RPMI8226 (cell line): ENCODE measurements at regions not wholly inside any gene's neighbourhood (a gene's known extent, or its start where the extent isn't known, plus 50 kb on each side); places are given as distances from the start of the nearest gene placed in this dataset.
"Not testable (repeated sequence)": the region's sequence is repeated elsewhere in the genome, so short reads cannot be mapped to it uniquely, and the experiment has no call there.

Source experiments
- DNase-seq: peaks from one replicate; pipeline ENCODE4 v3.0.0-alpha.2; 2015

DNA sequence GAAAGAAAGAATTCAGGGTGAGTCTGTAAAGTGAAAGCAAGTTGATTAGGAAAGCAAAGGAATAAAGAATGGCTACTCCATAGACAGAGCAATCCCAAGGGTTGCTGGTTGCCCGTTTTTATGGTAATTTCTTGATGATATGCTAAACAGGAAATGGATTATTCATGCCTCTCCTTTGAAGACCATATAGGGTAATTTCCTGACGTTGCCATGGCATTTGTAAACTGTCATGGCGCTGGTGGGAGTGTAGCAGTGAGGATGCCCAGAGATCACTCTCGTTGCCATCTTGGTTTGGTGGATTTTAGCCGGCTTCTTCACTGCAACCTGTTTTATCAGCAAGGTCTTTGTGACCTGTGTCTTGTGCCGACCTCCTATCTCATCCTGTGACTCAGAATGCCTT, 287.4 kb upstream of the ERCC4 start:
- DNase-seq, result not testable (repeated sequence)

DNA sequence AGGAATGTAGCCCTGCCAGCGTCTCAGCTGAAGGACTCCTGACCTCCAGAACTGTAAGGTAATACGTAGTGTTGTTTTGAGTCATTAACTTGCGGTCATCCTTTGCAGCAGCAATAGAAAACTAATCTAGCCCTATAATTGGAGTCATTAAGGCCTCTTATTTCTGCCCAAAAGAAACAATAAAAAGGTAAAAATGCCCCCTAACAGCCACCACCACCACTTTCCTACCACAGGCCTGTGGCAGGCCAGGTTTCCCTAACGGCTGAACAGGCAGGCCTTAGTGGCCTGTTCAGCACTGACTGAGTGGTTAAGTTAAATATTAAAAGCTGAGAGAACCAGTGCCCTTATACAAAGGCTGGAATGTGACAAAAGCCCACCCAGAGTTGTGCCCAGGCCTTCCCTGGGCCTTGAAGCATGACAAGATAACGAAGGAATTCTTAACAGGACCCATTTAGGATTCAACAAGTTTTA, 286.5 kb upstream of the ERCC4 start:
- no peak for DNase-seq

DNA sequence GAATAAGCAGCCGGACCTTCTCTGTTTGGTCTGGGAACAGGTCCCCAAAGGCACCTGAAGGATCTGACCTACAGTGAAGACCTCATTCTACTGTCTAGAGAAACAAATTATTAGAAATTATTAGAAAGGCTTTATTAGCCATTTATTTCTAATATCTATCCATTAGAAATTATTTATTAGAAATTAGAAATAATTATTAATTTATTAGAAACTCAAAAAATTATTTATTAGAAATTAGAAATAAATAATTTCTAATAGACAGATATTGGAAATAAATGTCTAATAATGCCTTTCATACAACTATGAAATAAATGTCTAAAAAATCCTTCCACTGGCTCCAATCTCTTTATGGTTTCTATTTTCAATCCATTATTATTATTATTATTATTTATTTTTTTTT, 285.7 kb upstream of the ERCC4 start:
- DNase-seq, result no peak

DNA sequence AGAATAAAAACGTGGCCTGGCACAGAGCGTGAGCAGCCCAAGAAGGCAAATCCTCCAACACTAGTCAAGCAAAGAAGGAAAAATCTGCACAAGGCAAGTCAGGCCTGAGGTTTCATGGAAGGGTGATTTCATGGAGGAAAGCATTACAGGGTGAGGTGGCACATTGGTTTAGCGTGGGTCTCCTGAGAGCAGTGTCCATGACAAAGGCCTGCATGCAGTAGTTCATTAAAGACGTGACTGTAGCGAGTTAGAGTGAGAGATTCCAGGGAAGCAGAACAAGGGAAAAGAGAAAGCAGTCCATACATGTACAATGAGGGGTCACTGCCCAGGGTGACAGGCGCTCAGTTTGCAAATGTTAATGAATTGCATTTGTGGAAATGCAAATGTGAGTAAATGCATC, 285.0 kb upstream of the ERCC4 start:
- no peak for DNase-seq

DNA sequence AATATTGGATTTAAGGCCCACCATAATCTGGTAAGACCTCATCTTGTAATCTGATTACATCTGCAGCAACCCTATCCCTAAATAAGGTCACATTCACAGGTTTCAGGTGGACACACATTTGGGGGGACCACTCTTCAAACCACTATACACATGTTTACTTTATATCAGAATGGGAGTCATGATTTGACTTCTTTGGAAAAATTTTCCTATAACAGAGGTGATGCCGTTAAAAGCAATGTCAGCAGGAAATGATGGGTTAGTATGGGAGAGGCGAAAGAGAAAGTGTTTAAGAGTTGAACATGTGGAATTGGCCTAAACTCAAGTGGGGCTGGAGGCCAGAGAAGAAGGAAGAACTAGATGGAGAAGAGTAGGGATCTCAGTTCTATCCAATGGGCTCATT, 281.7 kb upstream of the ERCC4 start:
- DNase-seq, result no peak

DNA sequence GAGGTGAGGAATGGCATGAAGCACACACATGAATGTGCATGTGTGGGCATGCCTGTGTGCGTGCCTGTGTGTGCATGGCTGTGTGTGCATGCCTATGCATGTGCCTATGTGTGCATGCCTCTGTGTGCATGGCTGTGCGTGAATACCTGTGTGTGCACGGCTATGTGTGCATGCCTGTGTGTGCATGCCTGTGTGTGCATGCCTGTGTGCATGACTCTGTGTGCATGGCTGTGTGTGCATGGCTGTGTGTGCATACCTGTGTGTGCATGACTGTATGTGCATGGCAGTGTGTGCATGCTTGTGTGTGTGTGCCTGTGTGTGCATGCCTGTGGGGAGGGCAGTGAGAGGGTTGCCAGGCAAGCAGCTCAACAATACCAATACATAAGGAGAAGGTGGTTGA, 276.5 kb upstream of the ERCC4 start:
- no peak for DNase-seq

DNA sequence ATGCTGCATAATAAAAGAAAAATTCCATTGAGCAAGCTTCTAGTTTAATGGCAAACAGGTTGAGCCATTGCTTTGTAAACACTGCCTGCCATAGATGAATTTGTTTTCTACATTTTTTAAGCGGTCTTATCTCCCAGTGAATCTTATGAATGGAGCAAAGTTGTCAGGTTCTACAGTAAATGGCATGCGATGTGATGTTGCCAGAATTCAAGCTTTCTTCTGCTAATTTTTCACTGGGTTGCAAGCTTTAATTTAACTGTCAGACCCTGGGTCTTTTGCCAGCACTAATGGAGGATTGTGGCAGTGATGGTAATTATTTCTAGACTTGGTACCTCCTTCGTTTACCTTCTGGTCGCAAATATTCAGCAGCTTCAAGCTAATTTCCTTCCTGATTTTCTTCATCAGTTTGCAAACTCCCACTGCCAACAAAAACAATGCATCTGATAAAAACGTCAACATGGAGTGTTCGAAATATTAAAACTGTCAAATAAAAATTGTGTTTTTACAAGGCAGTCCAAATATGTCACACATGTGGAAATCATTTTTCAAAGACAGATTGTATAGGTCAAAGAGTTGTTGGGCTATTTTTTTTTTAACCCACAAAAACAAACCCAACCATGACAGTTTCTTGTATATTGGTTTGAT, 274.2 kb upstream of the ERCC4 start:
- DNase-seq, result no peak

DNA sequence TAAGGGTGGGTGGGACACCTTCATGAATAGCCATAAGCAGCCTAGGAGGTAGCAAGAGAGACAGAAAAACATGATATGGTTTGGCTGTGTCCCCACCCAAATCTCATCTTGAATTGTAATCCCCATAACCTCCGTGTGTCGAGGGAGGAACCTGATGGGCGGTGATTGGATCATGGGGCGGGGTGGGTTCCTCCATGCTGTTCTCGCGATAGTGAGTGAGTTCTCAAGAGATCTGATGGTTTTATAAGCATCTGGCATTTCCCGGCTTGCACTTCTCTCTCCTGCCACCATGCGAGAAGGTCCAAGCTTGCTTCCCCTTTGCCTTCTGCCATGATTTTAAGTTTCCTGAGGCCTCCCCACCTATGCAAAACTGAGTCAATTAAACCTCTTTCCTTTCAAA, 259.1 kb upstream of the ERCC4 start:
- DNase-seq, result no peak

DNA sequence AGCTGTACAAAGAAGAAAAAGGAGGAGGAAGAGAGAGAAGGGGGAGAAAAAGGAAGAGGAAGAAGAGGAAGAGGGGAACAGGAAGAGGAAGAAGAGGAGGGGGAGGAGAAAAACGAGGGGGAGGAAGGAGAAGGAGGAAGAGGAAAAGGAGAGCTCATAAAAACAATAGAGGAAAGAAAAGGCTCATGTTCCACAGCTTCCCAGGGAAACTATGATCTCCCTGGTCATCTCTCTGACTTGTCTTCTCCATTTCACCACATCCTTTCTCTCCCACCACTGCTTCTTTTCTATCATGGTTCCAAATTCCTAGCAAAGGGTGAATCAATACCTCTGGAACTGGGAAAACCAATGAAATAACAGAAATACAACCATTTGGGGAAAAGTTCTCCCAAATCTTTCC, 254.1 kb upstream of the ERCC4 start:
- no peak for DNase-seq

DNA sequence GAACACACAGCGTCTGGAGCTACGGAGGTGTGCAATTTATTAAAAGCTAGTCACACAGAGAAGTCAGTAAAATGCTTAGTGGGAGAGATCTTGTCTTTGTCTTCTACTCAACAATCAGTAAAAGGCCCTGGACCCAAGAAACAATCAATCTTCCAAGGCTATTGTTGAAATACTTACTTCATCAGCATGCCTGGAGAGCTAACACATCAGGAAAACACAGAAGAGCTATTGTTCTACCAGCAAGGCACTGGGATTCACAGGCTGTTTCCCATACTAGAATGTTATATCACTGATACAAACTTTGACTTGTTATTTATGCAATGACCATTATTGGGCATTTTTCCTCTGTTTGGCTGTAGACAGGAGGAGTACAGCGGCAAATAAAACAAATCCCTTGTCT, 247.8 kb upstream of the ERCC4 start:
- DNase-seq, result no peak

DNA sequence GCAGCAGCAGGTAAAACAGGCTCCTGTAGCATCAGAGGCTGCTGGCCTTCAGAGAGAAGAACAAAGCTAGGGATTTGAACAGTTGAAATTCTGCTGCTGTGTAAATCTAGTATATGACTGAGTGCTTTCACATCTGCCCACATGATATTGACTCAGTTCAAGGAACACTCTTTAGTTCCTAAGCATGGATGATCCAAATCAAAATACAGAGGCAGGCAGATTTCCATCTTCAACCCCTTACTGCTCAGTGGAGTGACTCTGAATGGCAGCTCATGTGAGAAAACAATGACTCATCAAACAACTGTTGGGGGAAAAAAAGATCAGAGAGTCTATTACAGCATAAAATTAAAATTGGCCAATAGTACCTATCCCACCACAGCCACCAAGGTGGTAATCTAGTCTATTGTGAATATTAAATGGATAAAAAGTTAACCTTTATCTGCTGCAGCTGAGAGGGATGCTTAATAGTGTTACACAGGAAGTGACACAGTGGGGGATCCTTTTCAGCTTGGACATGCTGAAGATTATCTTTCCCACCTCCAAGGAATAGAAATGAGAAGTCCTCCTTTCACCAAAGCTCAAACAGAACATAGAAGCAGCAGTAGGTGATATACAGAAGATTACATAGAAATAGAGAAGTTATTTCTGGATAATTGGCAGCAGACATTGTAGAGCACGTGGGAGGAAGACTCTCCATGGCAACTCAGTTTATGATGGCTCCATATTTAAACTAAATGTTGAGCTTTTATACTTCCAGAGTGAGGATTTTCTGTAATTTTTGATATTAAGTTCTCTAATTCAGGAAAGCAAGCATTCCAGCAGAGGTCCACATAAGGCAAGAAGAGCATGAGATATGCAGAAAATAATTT, 239.7 kb upstream of the ERCC4 start:
- no peak for DNase-seq

DNA sequence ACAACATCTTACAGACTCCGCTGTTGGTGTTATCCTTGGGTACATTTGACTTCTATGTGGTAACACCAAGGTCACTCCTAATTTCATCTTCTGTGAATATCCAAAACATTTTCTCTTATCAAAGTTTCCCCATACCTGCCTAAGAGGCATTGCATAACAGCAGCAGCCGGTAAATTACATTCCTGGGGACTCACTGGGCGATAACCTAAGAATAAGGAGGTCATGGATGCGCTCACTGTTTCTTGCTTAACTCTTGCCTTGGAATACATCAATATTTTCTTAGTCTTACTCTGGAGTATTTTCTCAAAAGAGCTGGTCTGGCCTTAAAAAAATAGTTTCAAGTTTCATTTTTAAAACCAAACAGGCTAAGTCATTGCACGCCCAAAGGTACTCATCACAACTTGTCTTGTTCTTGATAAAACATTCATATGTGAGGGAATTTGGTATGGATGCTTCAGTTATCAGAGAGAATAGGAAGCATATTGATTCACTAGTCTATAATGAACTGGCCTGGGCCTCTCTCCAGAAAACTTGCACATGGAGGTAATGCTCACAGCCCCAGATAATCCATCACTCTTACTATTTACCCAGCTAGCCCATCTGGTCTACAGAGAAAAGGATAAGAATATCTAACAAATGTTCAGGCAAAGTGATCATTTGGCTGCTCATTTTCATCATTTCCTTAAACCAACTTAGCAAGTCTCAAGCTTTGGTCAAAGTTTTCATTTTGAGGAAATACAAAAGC, 235.0 kb upstream of the ERCC4 start:
- no peak for DNase-seq

DNA sequence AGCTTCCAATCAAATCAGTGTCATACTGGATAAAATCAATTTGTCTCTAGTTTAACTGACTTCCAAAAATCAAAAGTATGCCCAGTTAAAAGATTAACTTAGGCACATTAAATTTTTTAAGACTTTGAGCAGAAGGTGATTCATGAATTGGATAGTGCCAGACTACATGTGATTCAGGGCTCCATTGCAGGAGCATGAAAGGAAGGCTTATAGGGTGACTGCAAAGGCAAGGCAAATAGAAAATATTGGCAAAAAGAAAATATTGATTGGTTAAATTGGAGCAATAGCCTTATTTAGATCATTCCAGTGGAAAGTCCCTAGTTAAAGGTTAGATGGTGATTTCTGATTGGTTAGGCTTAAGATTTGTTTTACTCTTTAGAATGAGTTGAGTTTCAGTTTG, 223.9 kb upstream of the ERCC4 start:
- DNase-seq, result no peak

DNA sequence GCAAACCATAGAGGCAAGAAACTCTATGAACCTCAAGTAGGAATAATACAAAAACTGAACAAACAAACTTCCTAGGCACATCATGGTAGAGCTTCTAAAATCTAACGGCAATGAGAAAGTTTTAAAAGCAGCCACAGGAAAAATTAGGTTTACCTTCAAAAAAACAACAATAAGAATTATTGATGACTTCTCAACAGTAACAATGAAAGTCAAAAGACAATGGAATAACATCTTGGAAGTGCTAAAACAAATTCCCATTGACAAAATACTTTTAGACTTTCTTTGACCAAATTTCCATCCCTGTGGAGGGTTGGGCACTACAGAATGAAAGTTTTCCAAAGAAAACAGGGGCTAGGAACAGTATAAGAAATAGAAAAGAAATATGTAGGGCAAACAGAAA, 222.9 kb upstream of the ERCC4 start:
- no peak for DNase-seq

DNA sequence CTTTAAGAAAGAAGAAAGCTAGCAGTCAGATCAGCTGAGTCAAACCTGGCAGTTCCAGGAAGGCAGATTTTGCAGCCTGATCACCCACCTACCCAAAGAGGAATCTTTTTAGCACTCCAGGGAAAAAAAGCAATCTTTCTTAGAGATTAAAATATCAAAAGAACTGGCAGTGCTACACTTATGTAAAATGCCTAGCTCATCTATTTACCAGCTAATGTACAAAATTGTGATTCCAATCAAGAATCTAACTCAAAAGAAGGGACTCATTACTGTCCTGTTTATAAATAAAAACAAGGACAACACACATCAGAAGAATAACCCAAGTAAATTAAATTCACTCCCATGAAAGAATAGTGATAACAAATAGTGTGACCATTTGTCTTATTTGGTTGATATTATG, 222.4 kb upstream of the ERCC4 start:
- DNase-seq, result no peak

DNA sequence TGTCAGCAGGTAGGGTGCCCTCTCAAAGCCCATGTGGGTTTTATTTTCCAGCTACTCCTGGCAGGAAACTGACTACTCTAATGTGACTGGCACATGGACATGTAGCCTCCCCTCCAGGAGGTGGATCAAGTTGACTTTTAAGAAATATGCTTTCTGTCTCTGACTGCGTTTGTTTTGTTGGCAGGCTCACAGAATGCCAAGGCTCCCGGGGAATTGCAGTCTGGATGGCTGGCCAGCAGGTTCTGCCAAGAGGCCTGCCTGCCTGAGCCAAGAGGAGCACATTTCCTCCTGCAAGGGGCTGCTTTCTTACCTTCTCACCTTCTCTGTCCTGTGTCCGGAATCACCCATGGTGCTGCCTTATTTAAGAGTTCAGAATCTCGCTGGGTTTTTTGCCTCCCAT, 217.3 kb upstream of the ERCC4 start:
- no peak for DNase-seq

DNA sequence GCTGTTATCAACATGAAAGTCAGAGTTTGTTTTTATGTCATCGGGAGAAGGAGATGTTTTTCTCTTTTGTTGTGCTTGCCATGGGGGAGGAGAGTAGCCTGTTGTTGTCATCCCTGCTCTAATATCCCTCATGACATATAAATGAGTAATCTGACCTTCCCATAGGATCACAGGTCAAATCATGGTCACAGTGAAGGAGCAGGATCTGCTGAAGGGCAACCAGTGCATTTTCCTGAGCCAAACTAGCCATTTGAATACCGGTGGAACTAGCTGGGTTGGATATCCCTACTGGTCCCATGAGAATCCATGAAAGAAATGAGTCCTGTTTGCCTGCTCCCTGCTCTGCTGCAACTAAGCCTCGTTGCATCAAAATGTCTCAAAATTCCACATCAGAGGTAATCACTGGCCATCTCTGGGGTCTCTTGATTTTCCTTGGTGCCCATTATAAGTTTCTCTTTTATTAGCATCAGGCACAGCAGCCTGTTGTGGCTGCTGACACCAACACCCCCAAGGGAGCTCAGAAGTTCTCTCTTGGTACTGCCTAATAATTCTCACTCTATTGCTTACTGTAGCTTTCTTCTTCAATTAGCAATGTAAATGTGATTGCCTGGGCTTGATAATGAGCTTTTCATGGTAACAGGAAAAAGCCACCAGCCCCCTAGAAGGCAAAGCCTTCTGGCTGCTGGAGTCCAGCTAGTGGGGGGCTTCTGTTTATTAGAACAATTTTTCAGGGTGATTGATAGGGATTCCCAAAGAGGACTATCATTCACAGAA, 211.4 kb upstream of the ERCC4 start:
- DNase-seq, result no peak

DNA sequence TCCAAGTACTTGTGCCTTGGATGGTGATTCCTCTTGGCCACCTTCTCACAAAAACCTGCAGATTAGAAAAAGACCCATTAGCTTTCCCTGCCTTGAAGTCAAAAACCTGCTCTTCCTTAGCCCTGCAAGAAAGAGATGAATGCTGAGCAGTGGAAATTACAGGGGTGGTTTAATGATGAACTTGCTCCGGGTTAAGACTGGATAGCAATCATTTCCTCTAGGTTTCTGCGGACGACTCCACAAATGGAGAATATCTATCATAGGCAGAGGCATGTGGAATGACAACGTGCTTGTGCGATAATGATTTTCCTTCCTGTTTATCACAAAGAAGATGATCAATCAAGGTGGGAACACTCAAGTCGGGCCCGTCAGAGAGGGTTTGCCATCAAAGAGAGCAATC, 201.2 kb upstream of the ERCC4 start:
- DNase-seq, result no peak

DNA sequence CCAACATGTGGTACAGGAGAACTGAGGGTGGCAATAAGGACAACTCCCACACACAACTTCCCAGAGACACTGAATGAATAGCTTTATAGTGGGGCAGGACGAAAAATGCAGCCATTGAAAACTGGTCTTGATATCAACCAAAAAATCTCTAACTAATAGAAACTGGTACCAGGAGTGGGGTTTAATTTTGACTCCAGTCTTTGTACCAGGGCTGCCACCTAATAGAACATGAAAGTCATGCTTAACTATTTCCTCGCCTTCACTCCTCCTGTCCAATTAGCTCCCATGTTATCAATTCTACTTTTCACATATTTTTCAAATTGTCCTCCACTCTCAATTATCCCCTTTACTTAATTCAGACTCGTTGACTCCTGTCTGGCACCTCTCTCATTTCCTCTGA, 192.0 kb upstream of the ERCC4 start:
- no peak for DNase-seq

DNA sequence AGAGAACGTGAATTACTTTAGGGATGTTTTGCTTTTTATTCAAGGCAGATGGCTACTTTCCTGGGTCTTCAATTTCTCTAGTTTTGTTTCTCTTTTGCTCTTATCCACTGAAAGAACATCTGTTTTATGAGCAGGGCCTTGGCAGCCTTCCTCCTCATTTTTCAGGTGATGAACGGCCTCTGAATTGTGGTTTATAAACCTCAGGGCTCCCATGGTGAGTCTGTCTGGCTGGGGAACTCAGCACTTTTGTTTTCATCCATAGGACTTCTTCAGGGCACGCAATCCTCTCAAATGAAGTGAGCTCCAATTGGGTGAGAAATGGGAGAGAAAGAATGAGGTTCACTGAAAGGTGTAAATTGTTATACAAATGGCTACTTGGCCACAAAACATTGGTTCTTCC, 186.4 kb upstream of the ERCC4 start:
- no peak for DNase-seq

DNA sequence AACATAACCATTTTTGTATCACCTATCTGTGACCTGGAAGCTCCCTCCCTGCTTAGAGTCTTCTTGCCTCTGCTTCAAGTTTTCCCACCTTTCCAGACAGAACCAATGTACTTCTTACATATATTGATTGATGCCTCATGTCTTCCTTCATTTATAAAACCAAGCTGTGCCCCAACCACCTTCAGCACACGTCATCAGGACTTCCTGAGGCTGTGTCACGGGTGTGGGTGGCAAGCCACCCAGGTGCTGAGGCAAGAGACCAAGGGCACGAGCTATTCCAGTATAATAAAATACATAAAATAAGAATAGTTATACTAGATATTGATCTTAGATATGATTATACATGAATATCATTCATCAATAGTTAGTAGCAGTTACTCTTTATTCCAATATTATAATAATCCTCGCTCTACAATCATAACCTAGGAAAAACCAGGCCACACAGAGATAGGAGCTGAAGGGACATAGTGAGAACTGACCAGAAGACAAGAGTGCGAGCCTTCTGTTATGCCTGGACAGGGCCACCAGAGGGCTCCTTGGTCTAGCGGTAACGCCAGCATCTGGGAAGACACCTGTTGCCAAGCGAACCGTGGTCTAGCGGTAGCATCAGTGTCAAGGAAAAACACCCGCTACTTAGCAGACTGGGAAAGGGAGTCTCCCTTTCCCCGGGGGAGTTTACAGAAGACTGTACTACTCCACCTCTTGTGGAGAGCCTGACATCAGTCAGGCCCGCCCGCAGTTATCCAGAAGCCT, 180.2 kb upstream of the ERCC4 start:
- DNase-seq, result not testable (repeated sequence)

DNA sequence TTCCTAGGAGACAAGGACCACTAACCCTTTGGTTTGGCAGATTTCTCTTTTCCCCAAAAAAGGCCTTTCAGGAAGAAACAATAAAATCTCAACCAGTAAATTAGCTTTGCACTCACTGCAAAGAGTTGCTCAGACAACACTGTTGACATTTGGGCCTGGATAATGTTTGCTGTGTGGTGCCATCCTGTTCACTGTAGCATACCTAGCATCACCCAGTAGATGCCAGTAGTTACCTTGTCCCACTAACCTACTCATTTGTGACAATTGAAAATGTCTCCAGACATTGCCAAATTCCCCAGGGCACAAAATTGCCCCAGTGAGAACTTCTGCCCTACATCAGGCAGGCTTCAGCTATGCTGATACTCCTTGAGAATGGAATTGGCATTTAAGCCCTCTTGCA, 177.0 kb upstream of the ERCC4 start:
- no peak for DNase-seq
